Heart left ventricle (tissue), 16 donors: ENCODE measurements at regions not wholly inside any gene's neighbourhood (a gene's known extent, or its start where the extent isn't known, plus 50 kb on each side); places are given as distances from the start of the nearest gene placed in this dataset.
A peak's percentile ranks its signal among the peaks of the same experiment; 100 is the strongest.

Experiments
- ATAC-seq, 4 donors: fragments of 200-7000 bp; cut with Tn5 transposase; one replicate each; pipeline ENCODE4 v1.9.1; 2020 to 2022; ENCODE audit warnings: moderate library complexity in 4 of 4, mild to moderate bottlenecking in 3 of 4, moderate number of reproducible peaks in 1 of 4
- DNase-seq, 5 donors: peaks; one replicate each; pipeline ENCODE4 v3.0.0-alpha.2; 2020
- H3K27ac ChIP-seq, 12 donors: fragments of 200-600 bp; sonication (generic) in 4 of 12; one replicate each; pipeline versions ENCODE4 v1.5.0 to v1.8.0; 2016 to 2022; ENCODE audit warnings: mild to moderate bottlenecking in 2 of 12
- H3K27me3 ChIP-seq, 9 donors: fragments of 200-600 bp; sonication (generic) in 2 of 9; one replicate each; pipeline versions ENCODE4 v1.5.1 to v1.8.0; 2016 to 2022; ENCODE audit warnings: mild to moderate bottlenecking in 3 of 9
- H3K36me3 ChIP-seq, 9 donors: fragments of 200-600 bp; sonication (generic) in 2 of 9; one replicate each; pipeline versions ENCODE4 v1.5.0 to v1.8.0; 2018 to 2022; ENCODE audit warnings: mild to moderate bottlenecking in 2 of 9
- H3K4me1 ChIP-seq, 12 donors: fragments of 200-600 bp; sonication (generic) in 4 of 12; one replicate each; pipeline versions ENCODE4 v1.5.0 to v1.8.0; 2016 to 2022; ENCODE audit warnings: mild to moderate bottlenecking in 3 of 12
- H3K4me3 ChIP-seq, 12 donors: fragments of 200-600 bp; sonication (generic) in 4 of 12; one replicate each; pipeline versions ENCODE4 v1.5.0 to v1.8.0; 2017 to 2022; ENCODE audit warnings: mild to moderate bottlenecking in 9 of 12, moderate library complexity in 4 of 12
- H3K9me3 ChIP-seq, 12 donors: fragments of 200-600 bp; sonication (generic) in 4 of 12; one replicate each; pipeline versions ENCODE4 v1.5.0 to v1.8.0; 2016 to 2022; ENCODE audit warnings: mild to moderate bottlenecking in 1 of 12
- POLR2A ChIP-seq, 2 donors: fragments of 450-650 bp; IDR thresholded peaks; one replicate each; pipeline ENCODE4 v1.6.1; 2017; ENCODE audit warnings: antibody characterized with exemption in 2 of 2, mild to moderate bottlenecking in 2 of 2, moderate library complexity in 2 of 2
- WGBS, 4 donors: extraction: QIAGEN DNeasy Blood & Tissue Kit in 2 of 4; methylation state at CpG; one replicate each; pipeline versions ENCODE4 v1.1.5 to v1.1.7; 2013 to 2018; 5-methylcytosine and 5-hydroxymethylcytosine counted together
- intact Hi-C, 10 donors: fragments of 100-400 bp; cut with DNase I; formaldehyde crosslinking; loops; one replicate each; pipeline versions ENCODE4 v1.11.1 to v1.14.2; 2022
- TF ChIP-seq, protein P1 (sequence below), 12 donors: fragments of 200-600 bp; sonication (generic) in 4 of 12; IDR thresholded peaks; one replicate each; pipeline versions ENCODE4 v1.5.0 to v1.8.0; 2018 to 2022; ENCODE audit warnings: antibody characterized with exemption in 12 of 12, mild to moderate bottlenecking in 5 of 12
- donor health status: ischemic (EF 13 %, LVEDD 7.1; RV severe dilation, severe dysfunction).
- donor health status: healthy with polysubstance abuse.
- donor health status: DM: no; HTN: yes; CAD: no.
- donor health status: DM: no; HTN: no; CAD: no.
- donor health status: ischemic (EF 25% LVEDD 6.9; RV normal size, moderate dysfunction).
- donor health status: ischemic (EF 25% LVEDD 5.7; RV mildly dilated, moderate dysfunction).
- donor health status: healthy.
- donor health status: DM: yes; HTN: yes; CAD: no.
- donor health status: ischemic (EF 35%, LVEDD 5.7; RV mildly dilated, moderate dysfunction).
- donor health status: nonischemic (EF 11% LVEDD 7.7; RV severe dilation, severe dysfunction).
- donor health status: DM: yes; HTN: yes; CAD: no.
- donor health status: PGD.
- donor health status: ischemic (EF 29% LVEDD 5.4; RV normal size, mild dysfunction).
- donor health status: nonischemic (EF 23%, LVEDD 6.1; RV moderate dilation, normal function).

DNA sequence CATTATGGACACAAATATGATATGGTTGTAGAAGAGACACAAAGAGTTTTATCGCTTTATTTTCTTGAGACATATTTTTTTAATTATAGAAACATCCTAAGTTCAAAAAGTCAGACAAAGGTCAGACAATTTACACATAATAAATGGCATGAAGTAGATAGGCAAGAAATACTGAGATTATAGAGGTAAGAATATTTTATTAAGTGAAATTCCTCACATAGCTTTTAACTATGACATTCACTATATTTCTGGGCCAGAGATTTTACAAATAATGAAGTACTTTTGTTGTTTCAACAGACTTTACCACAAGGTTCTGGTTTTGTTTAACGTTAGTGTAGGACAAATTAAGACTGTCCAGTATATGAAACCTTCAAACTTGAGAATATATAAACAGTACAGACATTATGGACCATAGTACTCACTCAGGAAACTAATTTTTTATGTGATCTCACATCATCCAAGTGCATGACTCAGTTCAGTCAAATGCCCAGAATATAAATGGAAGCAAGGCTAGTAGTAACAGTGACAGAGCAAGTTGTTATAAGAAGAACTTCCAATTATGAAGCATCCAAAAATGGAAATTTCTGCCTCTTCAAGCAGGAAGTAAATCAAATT lies 394.8 kb downstream of the KCNJ2 start:
- H3K27me3 ChIP-seq = no peaks in the 10 kb centered on the region
- H3K36me3 ChIP-seq = no peaks in the 10 kb centered on the region
- intact Hi-C loops = loop anchor here in 1 of 10 donors (10.0 kb wide), 1 partner anchor 61 kb away; no protein-coding TSS in a partner anchor
- no peak overlapping the region for H3K4me3 ChIP-seq
- ATAC-seq (no peak), DNase-seq (no peak)
- no peaks in the 10 kb centered on the region for H3K9me3 ChIP-seq
- peak overlapping the region in 1 of 12 donors; percentile 29 for H3K27ac ChIP-seq
- TF ChIP-seq POLR2A (IDR thresholded peaks at IDR 0.05) = no peak
- TF ChIP-seq, protein P1, sequence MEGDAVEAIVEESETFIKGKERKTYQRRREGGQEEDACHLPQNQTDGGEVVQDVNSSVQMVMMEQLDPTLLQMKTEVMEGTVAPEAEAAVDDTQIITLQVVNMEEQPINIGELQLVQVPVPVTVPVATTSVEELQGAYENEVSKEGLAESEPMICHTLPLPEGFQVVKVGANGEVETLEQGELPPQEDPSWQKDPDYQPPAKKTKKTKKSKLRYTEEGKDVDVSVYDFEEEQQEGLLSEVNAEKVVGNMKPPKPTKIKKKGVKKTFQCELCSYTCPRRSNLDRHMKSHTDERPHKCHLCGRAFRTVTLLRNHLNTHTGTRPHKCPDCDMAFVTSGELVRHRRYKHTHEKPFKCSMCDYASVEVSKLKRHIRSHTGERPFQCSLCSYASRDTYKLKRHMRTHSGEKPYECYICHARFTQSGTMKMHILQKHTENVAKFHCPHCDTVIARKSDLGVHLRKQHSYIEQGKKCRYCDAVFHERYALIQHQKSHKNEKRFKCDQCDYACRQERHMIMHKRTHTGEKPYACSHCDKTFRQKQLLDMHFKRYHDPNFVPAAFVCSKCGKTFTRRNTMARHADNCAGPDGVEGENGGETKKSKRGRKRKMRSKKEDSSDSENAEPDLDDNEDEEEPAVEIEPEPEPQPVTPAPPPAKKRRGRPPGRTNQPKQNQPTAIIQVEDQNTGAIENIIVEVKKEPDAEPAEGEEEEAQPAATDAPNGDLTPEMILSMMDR (IDR thresholded peaks at IDR 0.05) = no peak
- H3K4me1 ChIP-seq = peaks cover 0 to 10% (median 0%) of the 10 kb centered on the region in 12 donors
- 85 to 93% (median 87%) methylated on average over 2 of the region's 2 CpGs for WGBS, 4 donors

DNA sequence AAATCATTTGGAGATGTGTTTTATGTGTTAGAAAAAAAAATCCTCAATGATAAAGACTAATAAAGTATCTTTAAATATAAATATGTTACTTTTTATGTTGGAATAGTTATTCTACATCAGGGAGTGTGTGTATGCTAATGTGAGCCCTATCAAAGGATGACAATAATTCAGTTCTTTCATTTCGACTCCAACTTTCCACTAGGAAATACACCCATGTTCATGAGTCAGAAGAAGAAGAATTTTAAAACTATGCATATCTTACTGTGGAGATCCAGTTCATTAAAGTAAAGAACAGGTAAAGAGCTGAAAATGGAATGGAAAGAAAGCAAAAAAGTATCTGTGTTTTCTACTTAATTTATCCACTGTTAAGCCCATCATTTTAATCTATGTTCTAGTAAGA lies 399.8 kb downstream of the KCNJ2 start:
- TF ChIP-seq POLR2A (IDR thresholded peaks at IDR 0.05) = no peak
- TF ChIP-seq, protein P1 (IDR thresholded peaks at IDR 0.05) = no peak
- WGBS, 4 donors = 79 to 86% (median 82%) methylated on average over 1 of the region's 1 CpG
- Histone ChIP-seq H3K27me3 (no peaks in the 10 kb centered on the region), H3K9me3 (no peaks in the 10 kb centered on the region), H3K36me3 (no peaks in the 10 kb centered on the region), H3K27ac (no peak overlapping the region), H3K4me3 (no peak overlapping the region), H3K4me1 (peaks cover 0 to 2% (median 0%) of the 10 kb centered on the region in 12 donors)
- DNase-seq = no peak
- intact Hi-C loops = loop anchor here in 1 of 10 donors (10.0 kb wide), 1 partner anchor 56 kb away; no protein-coding TSS in a partner anchor
- no peak for ATAC-seq

DNA sequence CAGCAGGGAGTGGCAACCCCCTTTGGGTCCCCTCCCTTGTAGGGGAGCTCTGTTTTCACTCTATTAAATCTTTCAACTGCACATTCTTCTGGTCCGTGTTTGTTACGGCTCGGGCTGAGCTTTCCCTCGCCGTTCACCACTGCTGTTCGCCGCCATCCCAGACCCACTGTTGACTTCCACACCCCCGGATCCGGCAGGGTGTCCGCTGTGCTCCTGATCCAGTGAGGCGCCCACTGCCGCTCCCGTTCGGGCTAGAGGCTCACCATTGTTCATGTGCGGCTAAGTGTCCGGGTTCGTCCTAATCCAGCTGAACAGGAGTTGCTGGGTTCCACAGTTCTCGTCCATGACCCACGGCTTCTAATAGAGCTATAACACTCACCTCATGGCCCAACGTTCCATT lies 408.1 kb downstream of the KCNJ2 start:
- Histone ChIP-seq H3K27ac (no peak overlapping the region), H3K4me3 (no peak overlapping the region)

DNA sequence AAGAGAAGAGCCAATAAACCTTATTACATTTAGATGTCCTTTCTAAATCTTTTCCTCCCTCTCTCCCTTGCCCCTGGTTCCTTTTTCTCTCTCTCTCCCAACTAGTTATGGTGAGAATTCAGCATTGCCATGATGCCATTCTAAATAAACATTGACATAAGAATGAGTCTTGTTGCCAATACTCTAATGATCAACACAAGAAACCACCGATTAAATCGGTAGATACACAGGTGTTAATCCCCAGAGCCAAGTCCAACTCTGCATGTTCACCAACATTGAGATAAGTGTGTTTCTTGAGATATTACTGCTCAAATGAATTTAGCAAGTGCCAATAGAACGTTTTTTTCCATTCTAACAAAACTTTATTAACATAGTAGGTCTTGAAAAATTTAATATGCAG lies 412.1 kb downstream of the KCNJ2 start:
- ATAC-seq = no peak
- Histone ChIP-seq H3K27ac (no peak overlapping the region), H3K9me3 (peaks cover 0 to 5% (median 0%) of the 10 kb centered on the region in 12 donors), H3K4me1 (no peaks in the 10 kb centered on the region), H3K27me3 (no peaks in the 10 kb centered on the region), H3K36me3 (no peaks in the 10 kb centered on the region), H3K4me3 (no peak overlapping the region)
- TF ChIP-seq, protein P1 (IDR thresholded peaks at IDR 0.05) = no peak
- TF ChIP-seq POLR2A (IDR thresholded peaks at IDR 0.05) = no peak
- intact Hi-C loops = no loop called here
- no peak for DNase-seq
- WGBS, 4 donors = 76 to 84% (median 79%) methylated on average over 3 of the region's 3 CpGs

More for the DNA sequence above, 408.1 kb downstream of the KCNJ2 start:
- no peaks in the 10 kb centered on the region for H3K27me3 ChIP-seq
- no peaks in the 10 kb centered on the region for H3K9me3 ChIP-seq
- no peaks in the 10 kb centered on the region for H3K4me1 ChIP-seq
- intact Hi-C loops = no loop called here
- WGBS, 4 donors = 94 to 97% (median 95%) methylated on average over 17 to 20 of the region's 20 CpGs
- no peaks in the 10 kb centered on the region for H3K36me3 ChIP-seq
- no peak for TF ChIP-seq POLR2A (IDR thresholded peaks at IDR 0.05)
- TF ChIP-seq, protein P1 (IDR thresholded peaks at IDR 0.05) = no peak
- ATAC-seq = no peak
- no peak for DNase-seq
